H1 (cell line): ENCODE measurements at regions not wholly inside any gene's neighbourhood (a gene's known extent, or its start where the extent isn't known, plus 50 kb on each side); places are given as distances from the start of the nearest gene placed in this dataset.

Source experiments
- ASH2L ChIP-seq: fragments of 200-600, 300-600 bp; sonication (generic); IDR thresholded peaks from one replicate; pipeline ENCODE4 v1.7.1; 2017; ENCODE audit warnings: low read length
- BACH1 ChIP-seq: IDR thresholded peaks from 2 replicates; pipeline ENCODE4 v1.6.1; 2012; ENCODE audit warnings: low read length, improper control_type of control experiment
- PHF8 ChIP-seq: fragments of 200-600 bp; sonication (generic); conservative IDR thresholded peaks from 2 replicates; pipeline ENCODE4 v1.7.1; 2012; ENCODE audit warnings: low read depth, mild to moderate bottlenecking, inconsistent platforms, low read length, moderate library complexity
- SUZ12 ChIP-seq: fragments of 200-600 bp; sonication (generic); IDR thresholded peaks from 2 replicates; pipeline ENCODE4 v1.6.1; 2012; ENCODE audit warnings: mild to moderate bottlenecking, inconsistent platforms, low read length, moderate library complexity, mixed read lengths

GRCh38 chr16:85435700-85436099 lies 177.4 kb upstream of the GSE1 start (continued):
- TF ChIP-seq ASH2L (no peak), SUZ12 (no peak), BACH1 (no peak), PHF8 (no peak)
